SJCRH30 (cell line): ENCODE measurements at regions not wholly inside any gene's neighbourhood (a gene's known extent, or its start where the extent isn't known, plus 50 kb on each side); places are given as distances from the start of the nearest gene placed in this dataset.
A peak's percentile ranks its signal among the peaks of the same experiment; 100 is the strongest.

Experiments used
- DNase-seq, 2 experiments: peaks; one replicate each; pipeline ENCODE4 v3.0.0-alpha.2; 2015 to 2020
- H3K27ac ChIP-seq: fragments of 250-450 bp; sonication (Bioruptor Pico); 2 replicates; pipeline ENCODE4 v1.5.1; 2020; ENCODE audit warnings: mild to moderate bottlenecking, moderate library complexity
- H3K27me3 ChIP-seq: fragments of 250-450 bp; sonication (Bioruptor Pico); 2 replicates; pipeline ENCODE4 v1.5.1; 2020; ENCODE audit warnings: mild to moderate bottlenecking, moderate library complexity
- H3K36me3 ChIP-seq: fragments of 250-450 bp; sonication (Bioruptor Pico); 2 replicates; pipeline ENCODE4 v1.5.1; 2020; ENCODE audit warnings: mild to moderate bottlenecking, moderate library complexity
- H3K4me1 ChIP-seq: fragments of 250-450 bp; sonication (Bioruptor Pico); 2 replicates; pipeline ENCODE4 v1.5.1; 2020; ENCODE audit warnings: mild to moderate bottlenecking, moderate library complexity
- H3K4me3 ChIP-seq: fragments of 250-450 bp; sonication (Bioruptor Pico); 2 replicates; pipeline ENCODE4 v1.5.1; 2020; ENCODE audit warnings: mild to moderate bottlenecking, moderate library complexity
- H3K9me3 ChIP-seq: fragments of 250-450 bp; sonication (Bioruptor Pico); replicated peaks from 2 replicates; pipeline ENCODE4 v1.5.1; 2020; ENCODE audit warnings: mild to moderate bottlenecking, moderate library complexity

DNA sequence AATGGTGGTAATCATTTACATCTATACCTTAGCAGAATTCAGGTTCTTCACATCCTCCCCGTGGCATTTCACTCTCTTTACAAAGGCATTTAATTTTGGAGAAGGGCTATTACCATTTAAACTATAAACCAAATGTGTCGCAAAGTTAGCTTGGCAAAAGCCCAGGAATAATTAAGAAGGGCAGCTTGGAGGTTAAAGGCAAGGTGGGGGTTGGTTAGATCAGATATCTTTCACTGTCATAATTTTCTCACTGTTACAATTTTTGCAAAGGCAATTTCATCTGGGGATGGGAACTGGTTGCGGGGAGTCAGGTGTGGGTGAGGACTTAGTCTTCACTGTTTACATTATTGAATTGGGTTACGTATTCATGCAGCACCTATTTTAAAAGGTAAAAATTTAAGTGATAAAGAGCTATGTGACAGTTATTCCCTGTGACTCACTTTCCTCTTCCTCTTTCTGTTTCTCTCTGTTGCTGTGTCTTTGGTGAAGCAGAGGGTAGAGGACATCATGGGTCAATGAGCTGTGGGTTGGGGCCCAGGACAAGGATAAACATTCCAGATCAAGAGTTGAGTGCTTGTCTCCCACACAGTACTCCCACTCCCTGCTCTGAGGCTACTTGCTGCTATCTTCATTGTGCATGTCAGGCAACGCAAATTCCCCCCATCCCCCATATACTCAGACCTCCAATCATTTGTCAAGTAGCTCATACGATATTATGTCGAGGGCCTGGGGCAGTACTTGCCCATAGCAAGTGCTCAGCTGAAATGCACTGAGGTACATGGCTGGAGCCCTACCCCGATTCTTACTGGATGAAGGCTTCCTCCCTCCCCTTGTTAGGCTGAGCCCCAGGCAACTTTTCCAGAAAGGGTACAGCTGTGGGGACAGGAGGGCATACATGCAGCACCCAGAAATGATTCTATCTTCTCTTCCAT, 223.1 kb upstream of the MYLIP start:
- H3K27me3 ChIP-seq: no peaks in the 10 kb centered on the region
- H3K27ac ChIP-seq: no peak overlapping the region
- no peak overlapping the region for H3K4me3 ChIP-seq
- no peaks in the 10 kb centered on the region for H3K4me1 ChIP-seq
- H3K9me3 ChIP-seq: no peaks in the 10 kb centered on the region
- no peaks in the 10 kb centered on the region for H3K36me3 ChIP-seq
- no peak for DNase-seq

DNA sequence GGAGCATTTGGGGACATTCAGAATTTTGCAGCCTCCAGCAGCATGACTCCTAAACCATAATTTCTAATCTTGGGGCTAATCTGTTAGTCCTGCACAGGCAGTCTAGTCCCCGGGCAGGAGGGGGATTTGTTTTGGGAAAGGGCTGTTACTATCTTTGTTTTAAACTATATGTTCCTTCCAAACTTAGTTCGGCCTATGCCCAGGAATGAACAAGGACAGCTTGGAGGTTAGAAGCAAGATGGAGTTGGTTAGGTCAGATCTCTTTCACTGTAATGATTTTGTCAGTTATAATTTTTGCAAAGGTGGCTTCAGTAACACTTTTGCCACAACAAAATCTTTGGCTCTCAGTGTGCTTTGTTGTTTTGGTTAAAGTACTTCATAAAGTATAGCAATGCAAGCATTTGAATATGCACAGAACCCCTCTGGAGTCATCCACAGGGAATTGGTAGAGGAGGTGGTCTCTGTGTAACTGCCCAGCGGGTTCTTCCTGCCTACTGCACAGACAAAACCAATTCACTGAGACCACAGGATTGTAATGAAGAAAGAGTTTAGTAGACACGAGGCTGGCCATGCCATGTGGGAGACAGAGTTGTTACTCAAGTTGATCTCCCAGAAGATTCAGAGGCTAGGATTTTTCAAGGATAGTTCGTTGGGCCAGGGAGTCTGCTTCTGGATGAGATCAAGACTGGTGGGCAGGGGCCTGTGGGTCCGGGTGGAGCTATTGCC, 224.1 kb upstream of the MYLIP start:
- H3K27me3 ChIP-seq: no peaks in the 10 kb centered on the region

DNA sequence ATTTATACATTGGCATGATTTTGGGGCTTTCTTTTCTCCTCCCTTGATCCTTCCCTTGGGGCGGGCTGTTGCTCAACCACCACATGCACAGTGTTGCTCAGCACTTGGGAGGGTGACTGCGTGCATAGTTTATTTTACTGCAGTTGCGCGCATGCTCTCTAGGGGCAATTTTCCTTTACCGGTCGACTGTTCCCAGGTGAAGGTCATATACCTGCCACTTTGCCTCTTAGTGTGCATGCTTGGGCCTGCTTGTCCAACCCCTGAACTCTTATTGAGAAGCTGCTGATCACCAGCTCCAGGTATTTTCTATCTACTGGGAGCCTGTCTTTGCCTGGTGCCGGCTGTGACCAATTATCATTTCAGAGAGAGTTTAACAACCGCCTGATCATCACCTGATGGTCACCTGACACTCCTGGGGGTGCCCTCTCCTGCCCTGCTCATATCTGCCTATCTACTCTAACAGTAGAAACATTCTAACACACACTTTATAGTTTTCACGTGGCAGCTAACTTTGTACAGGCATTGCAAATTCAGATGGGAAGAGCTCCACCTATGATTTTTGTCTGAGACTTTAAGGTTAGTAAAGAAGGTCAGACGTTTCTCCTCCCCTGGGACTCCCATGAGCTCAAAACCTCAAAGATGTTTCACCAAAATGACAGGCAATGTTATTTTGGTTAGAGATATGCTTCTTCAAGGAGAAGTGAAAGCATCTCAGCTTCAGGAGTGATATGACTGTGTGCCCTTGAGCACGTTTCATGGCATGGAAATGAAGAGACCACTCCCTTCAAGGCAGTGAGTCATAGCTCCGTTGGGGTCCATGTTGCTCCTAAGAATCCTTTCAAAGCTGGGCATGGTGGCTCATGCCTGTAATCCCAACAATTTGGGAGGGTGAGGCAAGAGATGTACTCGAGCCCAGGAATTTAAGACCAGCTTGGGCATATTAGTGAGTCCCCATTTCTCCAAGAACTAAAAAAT, 227.5 kb upstream of the MYLIP start:
- DNase-seq: no peak
- Histone ChIP-seq H3K9me3 (no peaks in the 10 kb centered on the region), H3K4me1 (no peaks in the 10 kb centered on the region), H3K27me3 (no peaks in the 10 kb centered on the region), H3K27ac (no peak overlapping the region), H3K4me3 (no peak overlapping the region), H3K36me3 (no peaks in the 10 kb centered on the region)

More for the DNA sequence above, 224.1 kb upstream of the MYLIP start:
- Histone ChIP-seq H3K27ac (no peak overlapping the region), H3K36me3 (no peaks in the 10 kb centered on the region), H3K9me3 (no peaks in the 10 kb centered on the region), H3K4me3 (no peak overlapping the region), H3K4me1 (no peaks in the 10 kb centered on the region)
- DNase-seq: no peak

DNA sequence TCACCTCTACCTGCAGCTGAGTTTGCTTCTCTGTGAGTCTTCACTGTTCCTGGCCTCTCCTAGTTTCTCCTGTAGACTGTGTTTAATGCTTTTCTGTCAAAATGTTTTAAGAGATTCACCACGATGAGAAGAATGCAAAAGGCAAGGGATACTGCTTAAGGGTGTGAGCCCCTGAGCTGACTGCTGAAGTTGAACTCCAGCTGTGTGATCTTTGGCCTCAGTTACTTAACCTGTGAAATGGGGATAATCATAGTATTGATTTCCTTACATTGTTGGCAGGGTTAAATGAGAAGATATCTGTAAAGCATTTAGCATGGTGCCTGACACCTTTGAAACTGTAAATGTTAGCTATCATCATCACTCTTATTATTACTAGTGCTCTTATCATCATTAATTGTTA, 230.2 kb upstream of the MYLIP start:
- H3K27ac ChIP-seq: no peak overlapping the region
- no peaks in the 10 kb centered on the region for H3K27me3 ChIP-seq
- no peak for DNase-seq
- H3K9me3 ChIP-seq: no peaks in the 10 kb centered on the region
- no peaks in the 10 kb centered on the region for H3K4me1 ChIP-seq
- no peaks in the 10 kb centered on the region for H3K36me3 ChIP-seq
- H3K4me3 ChIP-seq: no peak overlapping the region

DNA sequence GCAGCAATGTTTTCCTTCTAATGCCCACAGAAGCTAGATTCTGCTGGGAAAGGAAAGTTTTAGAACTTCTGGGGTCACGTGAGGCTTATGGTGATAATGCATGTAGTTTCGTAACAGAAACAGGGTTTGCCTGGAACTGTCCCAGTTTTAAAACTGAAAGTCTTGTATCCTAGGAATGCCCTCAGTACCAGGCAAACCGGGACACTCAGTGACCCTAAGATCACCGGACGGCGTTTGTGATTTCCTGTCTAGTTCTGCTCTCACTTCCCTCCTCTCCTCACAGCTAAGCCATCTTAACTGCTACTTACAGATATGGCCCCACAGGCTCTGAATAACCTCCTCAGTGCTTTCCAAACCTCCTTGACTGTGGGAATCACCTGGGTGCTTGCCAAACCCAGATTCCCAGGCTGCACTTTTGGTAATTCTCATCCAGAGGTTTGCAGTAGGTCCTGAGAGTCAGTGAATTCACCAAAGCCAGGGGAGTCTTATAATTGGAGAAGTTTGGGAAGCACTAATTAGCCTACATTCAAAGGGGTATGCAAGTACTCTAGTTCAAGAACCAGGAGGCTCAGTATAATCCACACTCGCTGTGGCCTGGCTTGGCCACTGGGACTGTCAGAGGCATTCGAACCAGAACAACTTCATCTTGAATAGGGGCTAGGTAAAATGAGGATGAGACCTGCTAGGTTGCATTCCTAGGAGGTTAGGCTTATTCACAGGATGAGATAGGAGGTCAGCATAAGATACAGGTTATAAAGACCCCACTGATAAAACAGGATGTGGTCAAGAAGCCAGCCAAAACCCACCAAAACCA, 231.6 kb upstream of the MYLIP start:
- H3K36me3 ChIP-seq: no peaks in the 10 kb centered on the region
- H3K9me3 ChIP-seq: no peaks in the 10 kb centered on the region
- no peaks in the 10 kb centered on the region for H3K4me1 ChIP-seq
- no peak overlapping the region for H3K27ac ChIP-seq
- H3K27me3 ChIP-seq: no peaks in the 10 kb centered on the region
- DNase-seq: no peak
- no peak overlapping the region for H3K4me3 ChIP-seq

DNA sequence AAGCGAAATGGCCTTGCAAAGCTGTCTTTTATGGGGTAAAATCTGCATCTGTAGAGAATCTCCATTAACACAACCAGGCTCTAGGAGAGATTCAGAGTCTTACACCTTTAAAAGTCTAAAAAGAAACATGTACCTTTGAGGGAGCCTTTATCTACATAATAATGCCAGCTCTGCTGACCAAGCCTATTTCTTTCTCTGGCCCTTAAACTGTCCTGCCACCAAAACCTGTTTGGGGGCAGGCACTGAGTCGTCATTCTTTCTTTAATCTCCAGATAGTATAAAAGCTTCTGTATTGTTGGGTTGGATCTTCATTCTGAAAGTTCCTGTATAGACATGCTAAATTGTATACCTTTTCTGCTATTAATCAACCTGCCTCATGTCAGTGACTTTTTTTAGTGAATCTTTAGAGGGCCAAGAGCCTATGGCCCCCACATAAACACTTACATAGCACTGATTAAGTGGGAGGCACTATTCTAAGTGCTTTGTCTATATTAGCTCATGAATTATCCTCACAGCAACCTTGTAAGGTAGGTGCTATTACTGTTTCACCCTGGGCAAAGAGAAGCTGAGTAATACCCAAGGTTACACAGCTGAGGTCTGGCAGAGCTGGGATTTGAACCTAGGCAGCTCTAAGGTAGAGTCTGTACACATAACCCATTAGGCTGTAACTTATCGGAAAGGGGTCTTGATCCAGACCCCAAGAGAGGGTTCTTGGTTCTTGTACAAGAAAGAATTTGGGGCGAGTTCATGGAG, 232.3 kb upstream of the DTNBP1 start:
- Histone ChIP-seq H3K36me3 (no peaks in the 10 kb centered on the region), H3K4me3 (no peak overlapping the region), H3K9me3 (no peaks in the 10 kb centered on the region), H3K4me1 (no peaks in the 10 kb centered on the region), H3K27me3 (no peaks in the 10 kb centered on the region), H3K27ac (no peak overlapping the region)
- DNase-seq: no peak

DNA sequence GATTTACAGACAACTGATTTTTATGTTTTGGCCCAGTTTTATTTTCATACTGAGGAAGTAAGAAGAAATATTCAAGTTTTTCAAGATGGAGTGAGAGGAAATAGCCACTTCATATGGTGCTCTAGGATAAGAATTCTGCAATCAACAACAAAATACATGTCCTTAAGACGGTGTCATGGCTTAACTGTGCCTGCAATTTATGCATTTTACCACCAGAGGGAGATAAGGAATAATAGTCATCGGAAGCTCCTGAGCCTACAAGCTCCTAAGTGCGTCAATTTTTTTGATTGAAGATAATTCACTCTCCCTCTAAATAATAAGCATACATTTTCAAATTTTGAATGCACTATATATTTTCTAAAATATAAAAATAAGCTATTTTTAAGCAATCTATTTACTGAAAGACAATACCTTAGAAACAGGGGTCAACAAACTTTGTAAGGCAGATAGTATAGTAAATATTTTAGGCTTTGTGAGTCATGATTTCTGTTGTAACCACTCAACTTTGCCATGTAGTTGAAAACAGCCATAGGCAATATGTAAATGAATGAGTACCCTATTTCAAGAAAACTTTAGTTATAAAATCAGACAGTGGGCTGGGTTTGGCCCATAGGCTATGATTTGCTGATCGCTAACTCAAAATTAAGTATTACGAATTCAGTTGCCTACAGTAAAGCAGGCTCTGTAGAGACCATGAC, 230.9 kb upstream of the DTNBP1 start:
- Histone ChIP-seq H3K9me3 (no peaks in the 10 kb centered on the region), H3K36me3 (no peaks in the 10 kb centered on the region), H3K27ac (no peak overlapping the region), H3K4me3 (no peak overlapping the region), H3K4me1 (no peaks in the 10 kb centered on the region), H3K27me3 (no peaks in the 10 kb centered on the region)
- DNase-seq: peak in 1 of 2 experiments; percentile 57

DNA sequence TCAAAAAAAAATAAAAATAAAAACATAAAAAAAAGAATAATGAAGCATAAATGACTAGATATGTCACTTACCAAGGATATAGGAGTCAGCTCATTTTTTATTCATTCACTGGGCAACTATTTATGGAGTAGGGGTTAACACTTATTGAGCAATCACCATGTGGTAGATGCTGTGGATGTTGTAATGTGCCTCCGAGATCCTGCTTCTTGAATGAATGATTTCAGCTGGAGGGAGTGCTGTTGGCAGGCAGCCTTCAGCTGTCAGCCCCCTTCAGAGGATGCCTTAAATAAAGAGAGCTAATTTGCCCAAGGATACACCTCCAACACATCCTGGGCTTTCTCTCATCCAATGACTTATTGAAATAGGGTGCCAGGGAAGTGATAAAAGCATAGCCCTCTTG, 229.5 kb upstream of the DTNBP1 start:
- Histone ChIP-seq H3K9me3 (no peaks in the 10 kb centered on the region), H3K27me3 (no peaks in the 10 kb centered on the region), H3K36me3 (no peaks in the 10 kb centered on the region), H3K4me3 (no peak overlapping the region), H3K4me1 (no peaks in the 10 kb centered on the region), H3K27ac (no peak overlapping the region)
- DNase-seq: no peak

DNA sequence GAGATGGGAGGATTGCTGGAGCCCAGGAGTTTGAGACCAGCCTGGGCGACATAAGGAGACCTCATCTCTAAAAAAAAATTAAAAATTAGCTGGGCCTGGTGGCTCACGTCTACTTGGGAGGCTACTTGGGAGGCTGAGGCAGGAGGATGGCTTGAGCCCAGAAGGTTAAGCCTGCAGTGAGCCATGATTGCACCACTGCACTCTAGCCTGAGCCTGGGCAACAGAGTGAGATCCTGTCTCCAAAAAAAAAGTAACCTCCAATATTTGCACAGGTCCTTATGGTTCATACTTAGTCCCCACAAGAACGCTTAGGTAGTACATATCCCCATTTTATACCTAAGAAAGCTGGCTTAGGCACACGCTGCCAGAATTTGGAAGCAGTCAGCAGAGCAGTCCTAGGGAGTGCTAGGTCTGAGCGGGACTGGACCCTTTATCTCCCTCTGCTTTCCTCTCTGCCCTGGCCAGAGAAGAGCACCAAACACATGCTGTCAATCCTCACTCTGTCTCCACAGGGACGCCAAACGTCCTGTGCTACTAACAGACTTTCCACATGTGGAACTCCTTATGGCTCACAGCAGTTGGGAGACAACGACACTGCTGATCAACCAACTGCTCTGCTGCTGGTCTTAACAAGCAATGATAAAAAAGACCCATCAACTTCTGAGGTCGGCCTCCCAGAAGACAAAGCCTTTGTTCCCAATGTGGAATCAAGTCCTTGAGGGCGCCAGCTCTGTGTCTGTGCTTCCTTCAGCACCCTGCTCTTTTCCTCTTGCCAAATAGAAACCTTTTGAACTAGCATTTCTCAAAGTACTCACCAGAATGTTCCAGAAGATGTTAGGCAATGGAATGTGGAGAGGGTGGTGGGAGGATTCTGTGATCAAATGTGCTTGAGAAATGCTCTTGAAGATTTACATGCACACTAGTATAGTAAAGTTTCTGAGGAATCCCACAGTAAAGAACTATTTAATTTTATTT, 226.3 kb upstream of the DTNBP1 start:
- H3K27ac ChIP-seq: no peak overlapping the region
- H3K4me3 ChIP-seq: no peak overlapping the region
- H3K27me3 ChIP-seq: no peaks in the 10 kb centered on the region
- H3K9me3 ChIP-seq: no peaks in the 10 kb centered on the region
- 0 out of 2 replicates have a peak, but pooled peaks cover 2% of the 10 kb centered on the region for H3K4me1 ChIP-seq
- no peak for DNase-seq
- H3K36me3 ChIP-seq: no peaks in the 10 kb centered on the region

DNA sequence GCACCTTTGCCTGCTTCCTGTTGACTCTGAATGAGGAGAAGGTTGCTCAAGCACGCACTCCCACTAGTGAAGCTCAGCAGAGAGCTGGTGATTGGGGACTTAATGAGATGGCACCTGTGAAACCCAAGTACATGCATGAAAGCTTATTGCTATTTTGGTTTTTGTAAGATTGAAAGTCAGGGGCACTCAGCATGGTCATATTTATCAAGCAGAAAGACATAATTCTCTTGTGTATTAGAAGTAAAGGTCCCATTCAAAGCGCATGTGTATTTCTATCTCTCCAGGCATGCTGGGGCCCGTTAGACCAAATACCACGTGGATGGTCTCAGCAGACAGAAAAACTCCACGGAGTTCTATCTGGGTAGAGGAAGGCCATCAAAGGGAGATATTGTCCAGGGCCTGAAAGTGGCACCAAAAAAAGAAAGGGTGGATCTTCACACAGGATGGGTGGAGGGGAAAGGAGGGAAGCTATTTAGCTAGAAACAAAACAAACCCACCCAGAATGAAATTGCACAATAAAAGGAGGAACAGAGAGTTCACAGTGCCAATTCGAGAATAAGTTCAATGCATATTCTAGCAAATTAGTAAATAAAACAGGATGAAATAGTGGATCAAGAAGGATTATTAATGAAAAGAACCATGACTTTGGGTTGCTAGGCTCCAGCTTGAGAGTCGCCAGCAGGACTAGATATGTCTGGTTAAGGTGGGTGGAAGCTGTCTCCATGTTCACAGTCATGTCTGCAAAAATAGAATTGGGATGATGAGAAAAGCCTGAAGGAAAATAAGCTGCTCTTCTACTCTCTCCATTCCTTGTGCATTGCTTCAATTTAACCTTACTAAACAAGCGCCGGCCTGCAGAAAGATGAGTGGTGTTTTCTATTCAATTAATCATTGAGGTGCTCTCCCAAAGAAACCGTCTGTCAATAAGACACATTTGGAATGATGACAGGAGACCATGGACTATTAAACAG, 224.9 kb upstream of the DTNBP1 start:
- H3K36me3 ChIP-seq: no peaks in the 10 kb centered on the region
- DNase-seq: no peak
- peaks cover 10% of the 10 kb centered on the region for H3K4me1 ChIP-seq
- H3K4me3 ChIP-seq: no peak overlapping the region
- H3K27ac ChIP-seq: no peak overlapping the region
- no peaks in the 10 kb centered on the region for H3K9me3 ChIP-seq
- H3K27me3 ChIP-seq: no peaks in the 10 kb centered on the region

DNA sequence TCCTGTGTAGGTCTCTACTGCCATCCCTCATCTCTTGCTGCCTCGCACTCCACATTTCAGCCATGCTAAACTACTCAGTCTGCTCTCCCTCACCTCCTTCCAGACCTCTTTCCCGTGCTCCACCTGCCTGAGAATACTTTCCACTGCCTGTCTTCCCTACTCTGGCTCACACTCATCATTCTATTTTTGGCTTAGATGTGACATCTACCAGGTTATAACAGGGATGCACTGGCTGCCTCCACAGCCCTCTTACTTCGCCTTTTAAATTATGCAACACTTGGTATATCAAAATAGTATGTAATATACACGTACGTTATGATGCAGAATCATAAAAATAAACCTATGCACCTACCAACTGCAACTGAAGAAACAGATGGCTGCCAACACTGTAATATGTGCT, 222.8 kb upstream of the DTNBP1 start:
- Histone ChIP-seq H3K27me3 (no peaks in the 10 kb centered on the region), H3K27ac (no peak overlapping the region), H3K36me3 (no peaks in the 10 kb centered on the region), H3K4me3 (no peak overlapping the region), H3K4me1 (peaks cover 26% of the 10 kb centered on the region), H3K9me3 (no peaks in the 10 kb centered on the region)
- no peak for DNase-seq
